ENCODE measurements at regions not wholly inside any gene's neighbourhood (a gene's known extent, or its start where the extent isn't known, plus 50 kb on each side); places are given as distances from the start of the nearest gene placed in this dataset.

- DNase-seq (ENCODE audit: low read depth in 4 of 4, low spot score in 3 of 4): no peak
These were observed 581.0 kb upstream of the TMEM132C start for GRCh38 chr12:127685931-127686330.

GRCh38 chr12:127687181-127687580 is 579.8 kb upstream of the TMEM132C start:
- no peak for DNase-seq (ENCODE audit: low read depth in 4 of 4, low spot score in 3 of 4)

DNA sequence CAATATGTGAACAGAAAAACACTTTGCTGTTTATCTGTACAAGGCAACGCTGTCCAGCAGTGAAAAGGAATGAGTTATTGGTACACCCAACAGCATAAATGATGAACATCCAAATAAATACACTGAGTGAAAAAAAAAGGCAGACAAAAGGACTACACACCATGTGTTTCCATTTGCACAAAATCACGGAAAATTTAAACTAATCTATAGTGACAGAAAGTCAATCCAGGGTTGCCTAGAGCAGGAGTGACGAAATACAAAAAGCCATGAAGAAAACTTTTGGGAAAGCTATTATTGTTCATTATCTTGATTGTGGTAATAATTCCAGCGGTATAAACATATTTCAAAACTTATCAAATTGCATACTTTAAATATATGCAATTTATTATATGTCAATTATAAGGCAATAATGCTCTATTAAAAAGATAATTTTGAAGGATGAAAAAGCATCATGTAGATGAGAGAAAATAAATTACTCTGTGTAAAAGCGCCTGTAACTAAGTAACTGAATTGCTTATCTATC is 578.0 kb upstream of the TMEM132C start:
- DNase-seq (ENCODE audit: low read depth in 4 of 4, low spot score in 3 of 4): no peak

GRCh38 chr12:127690161-127690560 is 576.8 kb upstream of the TMEM132C start:
- DNase-seq (ENCODE audit: low read depth in 4 of 4, low spot score in 3 of 4): no peak

GRCh38 chr12:127696963-127697362 is 570.0 kb upstream of the TMEM132C start:
- no peak for DNase-seq (ENCODE audit: low read depth in 4 of 4, low spot score in 3 of 4)

DNA sequence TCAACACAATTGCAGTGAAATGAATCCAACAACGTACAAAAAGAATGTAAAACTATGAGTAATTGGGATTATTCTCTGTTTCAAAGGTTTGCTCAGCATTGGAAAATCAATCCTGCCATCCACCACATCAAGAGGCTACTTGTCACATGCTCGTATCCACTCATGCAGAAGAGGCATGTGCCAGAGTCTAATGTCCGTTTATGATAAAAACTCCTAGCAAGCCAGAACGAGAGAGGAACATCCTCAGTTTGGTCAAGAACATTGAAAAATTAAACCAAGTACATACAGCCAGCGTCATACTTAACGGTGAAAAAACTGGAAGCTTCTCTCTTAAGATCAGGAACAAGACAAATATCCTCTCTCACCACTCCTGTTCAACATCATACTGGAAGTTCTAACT is 563.9 kb upstream of the TMEM132C start:
- no peak for DNase-seq (ENCODE audit: low read depth in 4 of 4, low spot score in 3 of 4)

GRCh38 chr12:127711108-127711507 is 555.9 kb upstream of the TMEM132C start:
- no peak for DNase-seq (ENCODE audit: low read depth in 4 of 4, low spot score in 3 of 4)

DNA sequence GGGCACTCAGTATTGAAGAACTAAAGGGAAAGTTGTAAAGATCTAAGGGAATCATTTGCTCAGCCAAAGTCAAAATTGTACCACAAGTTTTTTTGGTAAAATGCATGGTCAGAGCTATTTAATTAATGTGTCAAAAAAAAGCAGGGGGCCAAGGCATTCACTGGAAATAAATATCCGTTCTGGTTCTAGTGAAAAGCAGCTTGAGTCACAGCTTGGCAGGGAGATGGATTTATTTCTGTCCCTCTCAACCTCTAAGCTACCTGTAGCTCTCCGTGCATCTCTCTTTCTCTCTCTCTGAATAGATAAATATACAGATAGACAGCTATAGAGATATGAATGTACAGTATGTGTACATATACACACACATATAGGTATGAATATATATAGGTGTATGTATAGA is 554.4 kb upstream of the TMEM132C start:
- DNase-seq (ENCODE audit: low read depth in 4 of 4, low spot score in 3 of 4): no peak

DNA sequence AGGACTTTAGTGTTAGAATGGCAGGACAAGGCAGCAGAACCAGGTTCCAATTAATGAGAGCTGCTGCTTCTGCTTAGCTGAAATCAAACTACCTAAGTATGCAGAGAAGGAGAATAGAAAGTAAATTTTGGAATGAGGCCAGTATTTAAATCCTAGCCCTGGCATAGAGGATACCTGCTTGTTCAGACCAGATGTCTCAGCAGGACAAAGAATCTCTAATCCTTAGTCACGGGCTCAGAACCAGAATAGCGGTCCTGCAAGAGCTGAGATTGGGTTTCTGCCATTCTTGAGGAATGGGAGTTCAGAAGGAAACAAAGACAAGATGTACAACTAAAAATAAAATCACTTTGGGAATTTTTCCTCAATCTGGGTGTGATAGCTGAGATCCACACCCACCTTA is 550.8 kb upstream of the TMEM132C start:
- no peak for DNase-seq (ENCODE audit: low read depth in 4 of 4, low spot score in 3 of 4)

GRCh38 chr12:127717278-127717677 is 549.7 kb upstream of the TMEM132C start:
- DNase-seq (ENCODE audit: low read depth in 4 of 4, low spot score in 3 of 4): no peak

DNA sequence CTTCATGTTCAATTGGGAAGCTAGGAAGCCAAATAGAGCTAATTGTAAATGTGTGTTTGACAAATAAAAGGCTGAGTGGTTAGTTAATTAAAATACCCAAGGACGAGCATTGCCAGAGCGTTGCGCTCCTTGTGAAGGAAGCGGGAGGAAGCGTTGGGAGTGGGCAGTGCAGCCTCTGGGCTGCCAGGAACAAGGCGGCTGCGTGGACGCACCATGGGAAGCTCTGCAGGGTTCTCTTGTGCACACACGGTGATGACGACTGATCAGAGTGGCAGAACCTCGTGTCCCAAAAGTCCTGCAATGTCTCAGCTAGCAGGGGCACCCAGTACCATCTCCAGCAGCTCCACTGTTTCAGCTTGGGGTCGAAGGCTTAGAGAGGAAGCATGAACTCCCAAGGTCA is 546.6 kb upstream of the TMEM132C start:
- no peak for DNase-seq (ENCODE audit: low read depth in 4 of 4, low spot score in 3 of 4)

- no peak for DNase-seq (ENCODE audit: low read depth in 4 of 4, low spot score in 3 of 4)
These were observed 544.4 kb upstream of the TMEM132C start for GRCh38 chr12:127722611-127723010.

- DNase-seq (ENCODE audit: low read depth in 4 of 4, low spot score in 3 of 4): no peak
These were observed 543.7 kb upstream of the TMEM132C start for GRCh38 chr12:127723251-127723650.

DNA sequence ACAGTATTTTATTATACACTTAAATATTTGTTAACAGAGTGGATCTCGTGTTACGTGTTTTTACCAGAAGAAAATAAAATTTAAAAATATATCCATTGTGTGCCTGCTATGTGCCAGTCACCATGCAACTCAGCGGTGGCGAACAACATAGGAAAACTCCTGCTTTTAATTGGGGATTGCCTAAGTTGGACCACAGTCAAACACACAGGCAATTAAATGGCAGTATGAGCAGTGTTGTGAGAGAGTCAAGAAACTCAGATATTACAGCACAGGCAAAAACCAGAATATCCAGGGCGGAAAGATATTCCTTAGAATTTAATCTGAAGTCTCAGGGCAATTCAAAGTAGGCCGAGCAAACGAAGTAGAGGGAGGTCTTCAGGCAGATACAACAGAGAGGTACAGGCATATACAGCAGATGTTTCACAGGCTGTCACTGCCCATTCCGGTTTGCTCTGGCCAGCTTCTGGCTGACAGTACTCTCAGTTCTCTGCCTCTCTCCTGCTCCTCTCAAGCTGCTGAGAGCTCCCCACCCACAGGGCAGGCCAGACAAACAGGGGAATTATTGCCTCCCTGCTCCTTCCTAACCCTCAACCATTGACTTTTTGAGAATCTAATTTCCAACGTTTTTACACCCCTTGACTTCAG is 540.2 kb upstream of the TMEM132C start:
- no peak for DNase-seq (ENCODE audit: low read depth in 4 of 4, low spot score in 3 of 4)

DNA sequence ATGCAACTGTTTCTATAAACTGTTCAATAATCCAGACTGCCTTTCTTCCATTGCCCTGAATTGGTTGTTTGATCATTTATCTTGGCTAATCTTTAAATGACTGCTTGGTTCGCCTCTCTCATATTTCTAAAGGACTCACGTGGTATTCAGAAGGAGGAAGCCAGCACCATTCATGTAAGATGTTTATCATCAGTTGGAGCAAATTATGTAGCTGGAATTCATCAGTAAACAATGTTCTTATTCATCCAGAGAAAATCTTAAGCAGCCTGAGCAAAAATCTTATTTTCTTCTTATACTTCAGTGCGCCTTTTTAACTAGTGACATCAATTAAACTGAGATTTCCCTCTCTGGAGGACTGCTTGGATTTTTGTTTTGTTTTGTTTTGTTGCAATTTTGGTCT is 538.7 kb upstream of the TMEM132C start:
- no peak for DNase-seq (ENCODE audit: low read depth in 4 of 4, low spot score in 3 of 4)

DNA sequence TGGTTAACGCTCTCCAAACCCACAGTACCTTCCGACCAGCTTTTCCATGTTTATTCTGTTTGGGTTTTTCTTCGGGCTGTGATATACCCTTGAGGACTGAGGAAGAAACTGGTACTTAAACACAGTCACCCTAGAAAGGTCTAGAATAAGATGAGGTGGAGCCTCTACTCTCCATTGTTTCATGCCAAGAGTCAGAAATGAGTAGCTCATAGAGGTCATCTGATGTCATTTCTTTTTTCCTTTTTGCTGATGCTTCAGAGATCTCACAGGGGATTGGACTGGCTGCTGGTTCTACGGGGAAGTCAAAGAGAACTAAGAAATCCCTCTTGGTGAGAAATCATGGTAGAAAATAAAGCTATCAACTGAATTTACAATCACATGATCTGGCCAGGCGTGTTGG is 538.2 kb upstream of the TMEM132C start:
- DNase-seq (ENCODE audit: low read depth in 4 of 4, low spot score in 3 of 4): no peak

- DNase-seq (ENCODE audit: low read depth in 4 of 4, low spot score in 3 of 4): no peak
These were observed 537.6 kb upstream of the TMEM132C start for GRCh38 chr12:127729381-127729780.

GRCh38 chr12:127731657-127732056 is 535.3 kb upstream of the TMEM132C start:
- DNase-seq (ENCODE audit: low read depth in 4 of 4, low spot score in 3 of 4): no peak

DNA sequence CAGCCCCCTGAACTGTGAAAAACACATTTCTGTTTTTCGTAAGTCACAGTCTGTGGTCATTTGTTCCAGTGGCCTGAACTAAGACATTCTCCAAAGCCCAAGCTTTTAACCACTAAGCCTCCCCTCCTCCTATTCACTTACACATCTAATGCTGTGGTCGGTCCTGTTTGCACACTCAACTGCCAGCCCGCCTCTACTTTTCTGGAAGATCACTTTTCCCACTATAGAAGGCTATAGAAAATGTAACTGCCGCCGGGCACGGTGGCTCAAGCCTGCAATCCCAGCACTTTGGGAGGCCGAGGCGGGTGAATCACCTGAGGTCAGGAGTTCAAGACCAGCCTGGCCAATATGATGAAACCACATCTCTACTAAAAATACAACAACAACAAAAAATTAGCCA is 524.7 kb upstream of the TMEM132C start:
- DNase-seq (ENCODE audit: low read depth in 4 of 4, low spot score in 3 of 4): no peak

- DNase-seq (ENCODE audit: low read depth in 4 of 4, low spot score in 3 of 4): no peak
These were observed 521.3 kb upstream of the TMEM132C start for GRCh38 chr12:127745469-127746212.

DNA sequence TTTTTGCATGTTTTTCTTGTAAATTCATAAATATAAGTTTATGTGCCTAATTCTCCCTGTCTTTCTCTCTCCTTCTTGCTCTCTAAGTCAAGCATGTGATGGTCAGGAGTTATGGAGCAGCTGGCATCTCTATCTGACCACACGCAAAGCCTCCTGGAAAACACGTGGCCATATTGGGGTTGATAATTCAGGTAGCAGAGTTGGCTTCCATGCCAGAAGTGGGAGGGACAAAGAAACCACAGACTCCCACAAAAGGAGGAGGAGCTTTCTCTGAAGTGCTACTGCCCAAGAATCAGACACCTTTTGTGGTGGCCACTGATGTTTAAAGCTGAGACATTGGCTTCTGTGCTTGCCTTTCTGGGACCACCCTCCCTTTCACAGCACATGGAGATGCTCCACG is 517.6 kb upstream of the TMEM132C start:
- no peak for DNase-seq (ENCODE audit: low read depth in 4 of 4, low spot score in 3 of 4)

All from right renal pelvis (tissue), 4 donors.